H4 (cell line): ENCODE measurements at regions not wholly inside any gene's neighbourhood (a gene's known extent, or its start where the extent isn't known, plus 50 kb on each side); places are given as distances from the start of the nearest gene placed in this dataset.

Experiments used
- DNase-seq: peaks from one replicate; pipeline ENCODE4 v3.0.0-alpha.2; 2015; ENCODE audit warnings: low spot score

- no peak for DNase-seq
These were observed 221.8 kb upstream of the CDH5 start for GRCh38 chr16:66144641-66145040.

GRCh38 chr16:66143415-66143814, 223.1 kb upstream of the CDH5 start:
- no peak for DNase-seq

- no peak for DNase-seq
These were observed 224.6 kb upstream of the CDH5 start for GRCh38 chr16:66141885-66142284.

GRCh38 chr16:66137853-66138252, 228.6 kb upstream of the CDH5 start:
- no peak for DNase-seq

GRCh38 chr16:66136841-66137240, 229.7 kb upstream of the CDH5 start:
- DNase-seq = no peak

GRCh38 chr16:66135838-66136237, 230.7 kb upstream of the CDH5 start:
- no peak for DNase-seq

GRCh38 chr16:66135421-66135831, 231.1 kb upstream of the CDH5 start:
- DNase-seq = no peak

- DNase-seq = no peak
These were observed 231.6 kb upstream of the CDH5 start for GRCh38 chr16:66134875-66135274.

GRCh38 chr16:66133643-66134338, 232.7 kb upstream of the CDH5 start:
- no peak for DNase-seq

GRCh38 chr16:66131895-66132294, 234.6 kb upstream of the CDH5 start:
- DNase-seq = no peak

- DNase-seq = peak; percentile 30
These were observed 235.2 kb upstream of the CDH5 start for GRCh38 chr16:66131156-66131807.

GRCh38 chr16:66130296-66130905, 236.1 kb upstream of the CDH5 start:
- DNase-seq = peak; percentile 51

GRCh38 chr16:66129196-66129595, 237.3 kb upstream of the CDH5 start:
- DNase-seq = no peak

GRCh38 chr16:66128371-66128770, 238.1 kb upstream of the CDH5 start:
- no peak for DNase-seq

GRCh38 chr16:66127459-66128370, 238.8 kb upstream of the CDH5 start:
- no peak for DNase-seq

- no peak for DNase-seq
These were observed 245.0 kb upstream of the CDH5 start for GRCh38 chr16:66121466-66121865.

- DNase-seq = peak; percentile 15
These were observed 245.8 kb upstream of the CDH5 start for GRCh38 chr16:66120656-66121055.

GRCh38 chr16:66116163-66117002, 250.1 kb upstream of the CDH5 start:
- DNase-seq = no peak

GRCh38 chr16:66115373-66115772, 251.1 kb upstream of the CDH5 start:
- peak; percentile 22 for DNase-seq

GRCh38 chr16:66113223-66113622, 253.3 kb upstream of the CDH5 start:
- DNase-seq = no peak

- DNase-seq = no peak
These were observed 256.8 kb upstream of the CDH5 start for GRCh38 chr16:66109677-66110076.
